ENCODE measurements at regions not wholly inside any gene's neighbourhood (a gene's known extent, or its start where the extent isn't known, plus 50 kb on each side); places are given as distances from the start of the nearest gene placed in this dataset.
A peak's percentile ranks its signal among the peaks of the same experiment; 100 is the strongest.

GRCh38 chr2:193989645-193990044, 1667.4 kb upstream of the SLC39A10 start:
- Histone ChIP-seq H3K9ac (ENCODE audit: low read length) (no peak overlapping the region), H3K9me2 (replicated peaks; ENCODE audit: low read length) (no peaks in the 10 kb centered on the region), H2AFZ (ENCODE audit: low read length) (no peak overlapping the region), H3K4me1 (ENCODE audit: insufficient read depth, low read length) (no peaks in the 10 kb centered on the region), H3F3A (ENCODE audit: low read length, unreplicated experiment) (no peaks in the 10 kb centered on the region), H3K36me3 (ENCODE audit: low read depth, low read length) (no peaks in the 10 kb centered on the region), H3K9me3 (ENCODE audit: low read length) (no peaks in the 10 kb centered on the region), H3K4me2 (ENCODE audit: low read length) (no peak overlapping the region), H3K27me3 (ENCODE audit: low read length) (no peaks in the 10 kb centered on the region), H4K20me1 (ENCODE audit: low read length) (no peaks in the 10 kb centered on the region), H3K27ac (ENCODE audit: low read length) (peak overlapping the region; percentile 58), H3K79me2 (ENCODE audit: low read length) (no peaks in the 10 kb centered on the region), H3K4me3 (ENCODE audit: low read length) (no peak overlapping the region)
- peak; percentile 38 for DNase-seq
- no peak for TF ChIP-seq EZH2 (IDR thresholded peaks at IDR 0.05; ENCODE audit: low read length, unreplicated experiment)
- TF ChIP-seq CTCF (conservative IDR thresholded peaks at IDR 0.05; ENCODE audit: low read depth, low read length) = no peak
- TF ChIP-seq EZH2phosphoT487 (IDR thresholded peaks at IDR 0.05; ENCODE audit: borderline replicate concordance, low read length) = no peak
- peak; percentile 87 for ATAC-seq
- ChIA-PET CTCF (no interaction called here), POLR2A (ENCODE audit: unreplicated experiment) (no interaction called here)
- intact Hi-C loops (cut with micrococcal nuclease) = loop anchor here (2.0 kb wide), 1 partner anchor 15 kb away; no protein-coding TSS in a partner anchor
- BruUV-seq (replicated peaks) = no TSS peak

GRCh38 chr2:193988784-193989183, 1668.2 kb upstream of the SLC39A10 start:
- Histone ChIP-seq H3F3A (ENCODE audit: low read length, unreplicated experiment) (no peaks in the 10 kb centered on the region), H3K4me2 (ENCODE audit: low read length) (no peak overlapping the region), H3K4me3 (ENCODE audit: low read length) (no peak overlapping the region), H2AFZ (ENCODE audit: low read length) (no peak overlapping the region), H3K36me3 (ENCODE audit: low read depth, low read length) (no peaks in the 10 kb centered on the region), H3K27me3 (ENCODE audit: low read length) (no peaks in the 10 kb centered on the region), H3K79me2 (ENCODE audit: low read length) (no peaks in the 10 kb centered on the region), H3K4me1 (ENCODE audit: insufficient read depth, low read length) (no peaks in the 10 kb centered on the region), H3K9ac (ENCODE audit: low read length) (no peak overlapping the region), H3K27ac (ENCODE audit: low read length) (0 out of 2 replicates have a peak overlapping the region, but pooled peaks have one; percentile 58), H3K9me3 (ENCODE audit: low read length) (no peaks in the 10 kb centered on the region), H3K9me2 (replicated peaks; ENCODE audit: low read length) (no peaks in the 10 kb centered on the region), H4K20me1 (ENCODE audit: low read length) (no peaks in the 10 kb centered on the region)
- DNase-seq = no peak
- CTCF ChIA-PET = no interaction called here
- no TSS peak for BruUV-seq (replicated peaks)
- TF ChIP-seq EZH2 (IDR thresholded peaks at IDR 0.05; ENCODE audit: low read length, unreplicated experiment) (no peak), CTCF (conservative IDR thresholded peaks at IDR 0.05; ENCODE audit: low read depth, low read length) (no peak), EZH2phosphoT487 (IDR thresholded peaks at IDR 0.05; ENCODE audit: borderline replicate concordance, low read length) (no peak)
- intact Hi-C loops (cut with micrococcal nuclease) = loop anchor here (2.0 kb wide), 1 partner anchor 16 kb away; no protein-coding TSS in a partner anchor
- POLR2A ChIA-PET (ENCODE audit: unreplicated experiment) = no interaction called here
- no peak for ATAC-seq

GRCh38 chr2:193985272-193985671, 1671.8 kb upstream of the SLC39A10 start:
- Histone ChIP-seq H3K4me2 (ENCODE audit: low read length) (no peak overlapping the region), H3K9me3 (ENCODE audit: low read length) (no peaks in the 10 kb centered on the region), H3K27me3 (ENCODE audit: low read length) (no peaks in the 10 kb centered on the region), H3K79me2 (ENCODE audit: low read length) (no peaks in the 10 kb centered on the region), H3K9ac (ENCODE audit: low read length) (no peak overlapping the region), H3K27ac (ENCODE audit: low read length) (no peak overlapping the region), H3K9me2 (replicated peaks; ENCODE audit: low read length) (no peaks in the 10 kb centered on the region), H2AFZ (ENCODE audit: low read length) (no peak overlapping the region), H4K20me1 (ENCODE audit: low read length) (no peaks in the 10 kb centered on the region), H3F3A (ENCODE audit: low read length, unreplicated experiment) (no peaks in the 10 kb centered on the region), H3K4me1 (ENCODE audit: insufficient read depth, low read length) (no peaks in the 10 kb centered on the region), H3K36me3 (ENCODE audit: low read depth, low read length) (no peaks in the 10 kb centered on the region), H3K4me3 (ENCODE audit: low read length) (no peak overlapping the region)
- ChIA-PET CTCF (no interaction called here), POLR2A (ENCODE audit: unreplicated experiment) (no interaction called here)
- DNase-seq (no peak), ATAC-seq (no peak)
- BruUV-seq (replicated peaks) = no TSS peak
- TF ChIP-seq CTCF (conservative IDR thresholded peaks at IDR 0.05; ENCODE audit: low read depth, low read length) (no peak), EZH2phosphoT487 (IDR thresholded peaks at IDR 0.05; ENCODE audit: borderline replicate concordance, low read length) (no peak), EZH2 (IDR thresholded peaks at IDR 0.05; ENCODE audit: low read length, unreplicated experiment) (no peak)
- intact Hi-C loops (cut with micrococcal nuclease) = no loop called here
